Retinal pigment epithelial cell (primary cell): ENCODE measurements at regions not wholly inside any gene's neighbourhood (a gene's known extent, or its start where the extent isn't known, plus 50 kb on each side); places are given as distances from the start of the nearest gene placed in this dataset.

Experiments used
- DNase-seq: peaks from one replicate; pipeline ENCODE4 v3.0.0-alpha.2; 2010; ENCODE audit warnings: low read depth
- H3K4me3 ChIP-seq: 2 replicates; pipeline ENCODE4 v1.5.1; 2011; ENCODE audit warnings: mild to moderate bottlenecking, low read length, control low read depth, moderate library complexity
- CTCF ChIP-seq: conservative IDR thresholded peaks from 2 replicates; pipeline ENCODE4 v1.5.1; 2011; ENCODE audit warnings: low read depth, low read length, control low read depth, inconsistent platforms

GRCh38 chr2:15688924-15689568, 97.4 kb downstream of the DDX1 start:
- DNase-seq, result no peak
- no peak overlapping the region for H3K4me3 ChIP-seq
- no peak for TF ChIP-seq CTCF

- no peak for TF ChIP-seq CTCF
- no peak overlapping the region for H3K4me3 ChIP-seq
- DNase-seq, result no peak
These were observed 98.0 kb downstream of the DDX1 start for GRCh38 chr2:15689654-15690053.

- no peak overlapping the region for H3K4me3 ChIP-seq
- DNase-seq, result no peak
- no peak for TF ChIP-seq CTCF
These were observed 100.1 kb downstream of the DDX1 start for GRCh38 chr2:15691586-15692310.

GRCh38 chr2:15692551-15693377, 101.1 kb downstream of the DDX1 start:
- no peak for DNase-seq
- TF ChIP-seq CTCF, result no peak
- no peak overlapping the region for H3K4me3 ChIP-seq

GRCh38 chr2:15693382-15693781, 101.7 kb downstream of the DDX1 start:
- H3K4me3 ChIP-seq, result no peak overlapping the region
- TF ChIP-seq CTCF, result no peak
- DNase-seq, result no peak

GRCh38 chr2:15693926-15694588, 102.4 kb downstream of the DDX1 start:
- TF ChIP-seq CTCF, result no peak
- DNase-seq, result no peak
- H3K4me3 ChIP-seq, result no peak overlapping the region
